ENCODE measurements at regions not wholly inside any gene's neighbourhood (a gene's known extent, or its start where the extent isn't known, plus 50 kb on each side); places are given as distances from the start of the nearest gene placed in this dataset.

GRCh38 chr4:157911662-157912061 is 261.2 kb downstream of the GASK1B start:
- DNase-seq = no peak
- no peak overlapping the region for H3K4me3 ChIP-seq (ENCODE audit: insufficient read depth, low read depth, low read length)
- H3K27me3 ChIP-seq (ENCODE audit: control insufficient read depth, insufficient read depth, low read length) = no peaks in the 10 kb centered on the region
- no peaks in the 10 kb centered on the region for H3K36me3 ChIP-seq (replicated peaks; ENCODE audit: control insufficient read depth, insufficient read depth, low read length)

GRCh38 chr4:157908691-157909090 is 264.1 kb downstream of the GASK1B start:
- no peak overlapping the region for H3K4me3 ChIP-seq (ENCODE audit: insufficient read depth, low read depth, low read length)
- DNase-seq = no peak
- H3K27me3 ChIP-seq (ENCODE audit: control insufficient read depth, insufficient read depth, low read length) = no peaks in the 10 kb centered on the region
- H3K36me3 ChIP-seq (replicated peaks; ENCODE audit: control insufficient read depth, insufficient read depth, low read length) = no peaks in the 10 kb centered on the region

- no peaks in the 10 kb centered on the region for H3K27me3 ChIP-seq (ENCODE audit: control insufficient read depth, insufficient read depth, low read length)
- H3K4me3 ChIP-seq (ENCODE audit: insufficient read depth, low read depth, low read length) = no peak overlapping the region
- DNase-seq = no peak
- H3K36me3 ChIP-seq (replicated peaks; ENCODE audit: control insufficient read depth, insufficient read depth, low read length) = no peaks in the 10 kb centered on the region
These were observed 264.8 kb downstream of the GASK1B start for GRCh38 chr4:157908031-157908430.

DNA sequence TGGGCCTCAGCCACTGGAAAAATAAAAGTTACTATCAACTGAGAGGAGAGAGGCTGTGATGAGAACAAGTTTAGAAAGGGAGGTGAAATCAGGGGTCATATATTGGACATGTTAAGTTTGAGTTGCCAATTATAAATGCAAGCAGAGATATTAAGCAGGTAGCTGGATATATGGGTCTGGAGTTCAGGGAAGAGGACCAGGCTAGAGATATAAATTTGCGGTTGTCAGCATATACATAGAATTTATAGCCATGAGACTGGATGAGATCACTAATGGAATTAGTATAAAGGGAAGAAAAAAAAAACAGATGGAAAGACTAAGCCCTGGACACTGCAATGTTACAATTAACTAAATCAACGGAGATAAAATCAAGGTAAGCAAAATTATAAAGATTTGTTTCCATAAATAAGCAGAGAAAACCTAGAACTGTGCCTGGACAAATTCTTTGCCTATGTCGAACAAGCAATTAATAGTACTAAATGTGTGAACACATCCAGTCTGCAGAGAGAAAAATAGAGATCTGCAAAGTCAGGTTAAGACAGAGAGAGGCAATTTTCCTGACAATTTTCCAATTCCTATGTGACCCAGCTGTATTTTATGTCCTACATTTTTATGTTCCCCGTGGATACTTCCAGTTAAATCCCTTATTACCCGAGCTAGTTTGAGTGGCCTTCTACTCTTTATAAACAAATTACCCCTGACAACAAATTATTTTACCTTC is 265.4 kb downstream of the GASK1B start:
- Histone ChIP-seq H3K36me3 (replicated peaks; ENCODE audit: control insufficient read depth, insufficient read depth, low read length) (no peaks in the 10 kb centered on the region), H3K4me3 (ENCODE audit: insufficient read depth, low read depth, low read length) (no peak overlapping the region), H3K27me3 (ENCODE audit: control insufficient read depth, insufficient read depth, low read length) (no peaks in the 10 kb centered on the region)
- no peak for DNase-seq

DNA sequence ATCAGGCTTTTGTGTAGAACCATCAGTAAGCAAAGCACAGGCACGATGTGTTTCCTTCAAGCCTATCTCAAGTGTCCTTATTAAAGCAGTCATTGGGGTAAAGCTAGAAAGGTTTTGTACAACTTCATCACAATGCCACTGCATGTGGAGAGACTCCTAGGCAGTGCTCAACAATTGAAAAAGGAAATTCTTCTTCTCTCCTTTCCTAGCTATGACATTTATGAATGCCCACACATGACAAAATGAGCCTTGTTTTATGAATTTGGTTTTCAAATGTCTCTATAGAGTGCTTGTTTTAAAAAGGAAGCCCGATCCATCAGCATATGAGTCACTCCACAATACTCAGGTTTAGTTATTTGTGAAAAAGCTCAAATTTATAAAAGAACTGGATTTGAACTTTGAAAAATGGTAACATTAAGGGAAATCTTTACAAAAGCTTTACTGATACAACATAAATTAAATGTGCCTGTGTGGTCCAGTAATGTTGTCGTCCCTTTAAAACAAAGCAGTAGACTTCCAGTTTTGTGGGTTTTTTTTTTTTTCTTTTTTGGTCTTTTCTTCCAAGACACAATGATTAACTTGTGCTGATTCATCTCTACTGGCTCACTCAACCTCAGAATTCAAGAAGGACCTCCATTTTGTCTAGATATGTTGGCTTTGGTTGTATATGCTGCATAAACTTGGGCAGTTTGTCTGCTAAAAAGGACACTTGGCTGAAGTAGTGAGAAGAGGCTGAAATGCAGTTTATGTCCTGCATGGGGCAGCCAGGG is 273.8 kb downstream of the GASK1B start:
- no peaks in the 10 kb centered on the region for H3K27me3 ChIP-seq (ENCODE audit: control insufficient read depth, insufficient read depth, low read length)
- DNase-seq = no peak
- no peak overlapping the region for H3K4me3 ChIP-seq (ENCODE audit: insufficient read depth, low read depth, low read length)
- H3K36me3 ChIP-seq (replicated peaks; ENCODE audit: control insufficient read depth, insufficient read depth, low read length) = no peaks in the 10 kb centered on the region

- Histone ChIP-seq H3K4me3 (ENCODE audit: insufficient read depth, low read depth, low read length) (no peak overlapping the region), H3K36me3 (replicated peaks; ENCODE audit: control insufficient read depth, insufficient read depth, low read length) (no peaks in the 10 kb centered on the region), H3K27me3 (ENCODE audit: control insufficient read depth, insufficient read depth, low read length) (no peaks in the 10 kb centered on the region)
- no peak for DNase-seq
These were observed 274.9 kb downstream of the GASK1B start for GRCh38 chr4:157897855-157898370.

DNA sequence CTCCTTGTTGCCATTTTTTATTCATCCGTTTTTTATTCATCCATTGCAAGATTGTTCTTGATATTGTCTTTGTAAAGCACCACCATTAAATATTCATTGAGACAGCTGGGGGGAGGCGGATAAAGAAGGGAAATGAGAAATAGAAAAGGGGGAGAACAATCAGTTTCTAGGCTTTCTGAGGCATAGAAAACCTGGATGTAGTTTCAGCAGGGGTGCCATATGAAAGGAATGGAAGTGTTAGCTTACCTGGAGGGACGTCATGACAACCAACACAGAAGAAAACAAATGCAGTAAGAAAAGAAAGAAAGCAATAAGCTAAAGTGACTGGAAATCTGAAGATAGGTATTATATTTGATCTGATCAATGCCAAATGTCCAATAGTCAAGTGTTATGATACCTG is 276.1 kb downstream of the GASK1B start:
- H3K36me3 ChIP-seq (replicated peaks; ENCODE audit: control insufficient read depth, insufficient read depth, low read length) = no peaks in the 10 kb centered on the region
- no peak overlapping the region for H3K4me3 ChIP-seq (ENCODE audit: insufficient read depth, low read depth, low read length)
- no peak for DNase-seq
- no peaks in the 10 kb centered on the region for H3K27me3 ChIP-seq (ENCODE audit: control insufficient read depth, insufficient read depth, low read length)

- no peak for DNase-seq
- no peak overlapping the region for H3K4me3 ChIP-seq (ENCODE audit: insufficient read depth, low read depth, low read length)
- H3K36me3 ChIP-seq (replicated peaks; ENCODE audit: control insufficient read depth, insufficient read depth, low read length) = no peaks in the 10 kb centered on the region
- no peaks in the 10 kb centered on the region for H3K27me3 ChIP-seq (ENCODE audit: control insufficient read depth, insufficient read depth, low read length)
These were observed 277.6 kb downstream of the GASK1B start for GRCh38 chr4:157895205-157895604.

DNA sequence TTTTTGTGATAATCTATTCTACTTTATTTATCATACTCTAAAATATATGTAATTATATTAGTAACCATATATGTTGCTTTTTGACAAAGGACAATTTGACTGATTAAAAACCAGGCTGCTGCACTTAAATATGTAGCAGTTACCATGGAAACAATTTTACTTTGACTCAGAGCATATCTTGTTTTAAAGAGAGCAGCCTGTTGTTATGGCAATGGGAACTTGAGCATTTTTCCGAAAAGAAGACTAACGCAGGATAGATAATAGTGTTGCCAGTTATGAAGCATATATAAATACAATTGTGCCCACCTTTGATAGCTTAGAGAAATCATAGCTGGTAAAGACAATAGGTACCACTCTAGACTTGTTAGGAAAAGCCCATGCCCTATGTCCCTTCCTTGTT is 283.0 kb downstream of the GASK1B start:
- Histone ChIP-seq H3K27me3 (ENCODE audit: control insufficient read depth, insufficient read depth, low read length) (no peaks in the 10 kb centered on the region), H3K36me3 (replicated peaks; ENCODE audit: control insufficient read depth, insufficient read depth, low read length) (no peaks in the 10 kb centered on the region)

GRCh38 chr4:157888281-157888680 is 284.5 kb downstream of the GASK1B start:
- Histone ChIP-seq H3K27me3 (ENCODE audit: control insufficient read depth, insufficient read depth, low read length) (no peaks in the 10 kb centered on the region), H3K36me3 (replicated peaks; ENCODE audit: control insufficient read depth, insufficient read depth, low read length) (no peaks in the 10 kb centered on the region), H3K4me3 (ENCODE audit: insufficient read depth, low read depth, low read length) (no peak overlapping the region)
- no peak for DNase-seq

More for the DNA sequence above, 283.0 kb downstream of the GASK1B start:
- H3K4me3 ChIP-seq (ENCODE audit: insufficient read depth, low read depth, low read length) = no peak overlapping the region
- DNase-seq = no peak

DNA sequence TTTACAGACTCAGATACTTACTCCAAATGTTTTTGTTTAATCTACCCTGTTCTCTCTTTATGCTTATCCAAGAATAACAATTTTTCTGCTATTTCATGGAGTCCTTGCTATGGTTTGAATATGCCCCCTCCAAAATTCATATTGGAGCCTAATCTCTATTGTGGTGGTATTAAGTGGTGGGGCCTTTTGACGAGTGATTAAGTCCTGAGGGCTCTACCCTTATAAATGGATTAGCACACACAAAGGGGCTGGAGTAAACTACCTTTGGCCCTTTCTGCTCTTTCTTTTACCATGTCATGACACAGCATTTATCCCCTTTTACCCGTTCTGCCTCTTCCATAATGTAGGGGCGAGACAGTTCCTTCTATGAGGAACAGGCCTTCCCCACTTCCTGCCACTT is 285.5 kb downstream of the GASK1B start:
- H3K27me3 ChIP-seq (ENCODE audit: control insufficient read depth, insufficient read depth, low read length) = no peaks in the 10 kb centered on the region
- H3K36me3 ChIP-seq (replicated peaks; ENCODE audit: control insufficient read depth, insufficient read depth, low read length) = no peaks in the 10 kb centered on the region
- no peak for DNase-seq

GRCh38 chr4:157886645-157887044 is 286.2 kb downstream of the GASK1B start:
- Histone ChIP-seq H3K4me3 (ENCODE audit: insufficient read depth, low read depth, low read length) (no peak overlapping the region), H3K27me3 (ENCODE audit: control insufficient read depth, insufficient read depth, low read length) (no peaks in the 10 kb centered on the region), H3K36me3 (replicated peaks; ENCODE audit: control insufficient read depth, insufficient read depth, low read length) (no peaks in the 10 kb centered on the region)
- DNase-seq = no peak

More for the DNA sequence above, 285.5 kb downstream of the GASK1B start:
- H3K4me3 ChIP-seq (ENCODE audit: insufficient read depth, low read depth, low read length) = no peak overlapping the region

DNA sequence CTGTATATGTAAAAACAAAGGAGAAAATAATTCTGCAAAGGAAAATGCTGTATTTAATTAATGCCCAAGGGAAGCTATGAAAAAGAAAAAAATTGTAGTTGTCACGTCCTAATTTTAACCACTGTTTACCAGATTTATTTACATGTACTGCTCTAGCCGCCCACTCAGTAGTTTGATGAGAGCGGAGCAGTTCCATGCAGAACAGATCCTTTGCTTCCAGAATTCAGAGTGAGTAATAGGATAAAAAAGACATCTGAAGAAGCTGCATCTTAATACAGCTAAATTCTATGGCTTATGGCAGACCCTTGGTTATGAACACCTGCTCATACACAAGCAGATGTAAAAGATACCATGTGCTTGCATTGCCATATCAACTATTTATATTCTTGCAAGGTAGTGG is 287.0 kb downstream of the GASK1B start:
- Histone ChIP-seq H3K27me3 (ENCODE audit: control insufficient read depth, insufficient read depth, low read length) (no peaks in the 10 kb centered on the region), H3K4me3 (ENCODE audit: insufficient read depth, low read depth, low read length) (no peak overlapping the region), H3K36me3 (replicated peaks; ENCODE audit: control insufficient read depth, insufficient read depth, low read length) (no peaks in the 10 kb centered on the region)
- DNase-seq = no peak

- Histone ChIP-seq H3K36me3 (replicated peaks; ENCODE audit: control insufficient read depth, insufficient read depth, low read length) (no peaks in the 10 kb centered on the region), H3K27me3 (ENCODE audit: control insufficient read depth, insufficient read depth, low read length) (no peaks in the 10 kb centered on the region), H3K4me3 (ENCODE audit: insufficient read depth, low read depth, low read length) (no peak overlapping the region)
- DNase-seq = no peak
These were observed 289.9 kb downstream of the GASK1B start for GRCh38 chr4:157882901-157883300.

- DNase-seq = no peak
- Histone ChIP-seq H3K4me3 (ENCODE audit: insufficient read depth, low read depth, low read length) (no peak overlapping the region), H3K36me3 (replicated peaks; ENCODE audit: control insufficient read depth, insufficient read depth, low read length) (no peaks in the 10 kb centered on the region), H3K27me3 (ENCODE audit: control insufficient read depth, insufficient read depth, low read length) (no peaks in the 10 kb centered on the region)
These were observed 292.1 kb downstream of the GASK1B start for GRCh38 chr4:157880761-157881160.

Measured in H7 (cell line).